ENCODE measurements at regions not wholly inside any gene's neighbourhood (a gene's known extent, or its start where the extent isn't known, plus 50 kb on each side); places are given as distances from the start of the nearest gene placed in this dataset.

GRCh38 chr7:32175099-32175498, 104.9 kb upstream of the PDE1C start:
- Histone ChIP-seq H3K27me3 (ENCODE audit: control insufficient read depth, insufficient read depth, low read length) (no peaks in the 10 kb centered on the region), H3K4me3 (ENCODE audit: low read depth, low read length) (no peak overlapping the region), H3K27ac (ENCODE audit: low read depth, low read length) (no peak overlapping the region), H3K9me3 (ENCODE audit: control insufficient read depth, insufficient read depth, low read length) (peaks cover 6% of the 10 kb centered on the region; the same call in 1 of the 2 replicates)
- CTCF ChIA-PET = no interaction called here
- TF ChIP-seq CTCF (IDR thresholded peaks at IDR 0.05; ENCODE audit: low read depth, low read length) = no peak
- POLR2A ChIA-PET = no interaction called here
- no peak for DNase-seq (ENCODE audit: low read depth, low spot score)

GRCh38 chr7:32171248-32171647, 101.0 kb upstream of the PDE1C start:
- Histone ChIP-seq H3K4me3 (ENCODE audit: low read depth, low read length) (no peak overlapping the region), H3K27me3 (ENCODE audit: control insufficient read depth, insufficient read depth, low read length) (no peaks in the 10 kb centered on the region), H3K27ac (ENCODE audit: low read depth, low read length) (no peak overlapping the region), H3K9me3 (ENCODE audit: control insufficient read depth, insufficient read depth, low read length) (peaks cover 6% of the 10 kb centered on the region; the same call in 1 of the 2 replicates)
- no peak for DNase-seq (ENCODE audit: low read depth, low spot score)
- CTCF ChIA-PET = no interaction called here
- POLR2A ChIA-PET = no interaction called here
- no peak for TF ChIP-seq CTCF (IDR thresholded peaks at IDR 0.05; ENCODE audit: low read depth, low read length)

GRCh38 chr7:32170838-32171237, 100.6 kb upstream of the PDE1C start:
- no peak for TF ChIP-seq CTCF (IDR thresholded peaks at IDR 0.05; ENCODE audit: low read depth, low read length)
- Histone ChIP-seq H3K4me3 (ENCODE audit: low read depth, low read length) (no peak overlapping the region), H3K27me3 (ENCODE audit: control insufficient read depth, insufficient read depth, low read length) (no peaks in the 10 kb centered on the region), H3K27ac (ENCODE audit: low read depth, low read length) (no peak overlapping the region), H3K9me3 (ENCODE audit: control insufficient read depth, insufficient read depth, low read length) (peaks cover 6% of the 10 kb centered on the region; the same call in 1 of the 2 replicates)
- ChIA-PET CTCF (no interaction called here), POLR2A (no interaction called here)
- no peak for DNase-seq (ENCODE audit: low read depth, low spot score)

DNA sequence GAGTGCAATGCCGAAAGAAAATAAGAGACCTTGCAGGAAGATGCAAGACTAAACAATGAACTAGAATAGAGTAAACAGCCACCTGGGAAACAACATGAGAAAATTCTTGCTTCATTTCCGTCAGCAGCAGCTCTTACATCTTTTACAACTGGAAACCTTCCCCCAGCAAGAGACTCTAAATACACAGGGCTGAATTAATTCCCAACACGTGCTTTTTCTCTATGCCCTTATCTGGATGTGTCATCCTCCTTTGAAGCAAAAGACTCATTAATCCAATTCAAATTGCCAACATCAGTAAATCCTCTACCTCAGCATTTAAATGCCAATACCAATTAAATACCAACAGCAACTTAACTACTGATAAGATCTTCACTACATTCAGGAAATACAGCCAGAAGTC, 99.0 kb upstream of the PDE1C start:
- ChIA-PET POLR2A (no interaction called here), CTCF (no interaction called here)
- DNase-seq (ENCODE audit: low read depth, low spot score) = no peak
- TF ChIP-seq CTCF (IDR thresholded peaks at IDR 0.05; ENCODE audit: low read depth, low read length) = no peak
- Histone ChIP-seq H3K27ac (ENCODE audit: low read depth, low read length) (no peak overlapping the region), H3K4me3 (ENCODE audit: low read depth, low read length) (no peak overlapping the region), H3K27me3 (ENCODE audit: control insufficient read depth, insufficient read depth, low read length) (no peaks in the 10 kb centered on the region), H3K9me3 (ENCODE audit: control insufficient read depth, insufficient read depth, low read length) (peaks cover 3% of the 10 kb centered on the region; the same call in 1 of the 2 replicates)

DNA sequence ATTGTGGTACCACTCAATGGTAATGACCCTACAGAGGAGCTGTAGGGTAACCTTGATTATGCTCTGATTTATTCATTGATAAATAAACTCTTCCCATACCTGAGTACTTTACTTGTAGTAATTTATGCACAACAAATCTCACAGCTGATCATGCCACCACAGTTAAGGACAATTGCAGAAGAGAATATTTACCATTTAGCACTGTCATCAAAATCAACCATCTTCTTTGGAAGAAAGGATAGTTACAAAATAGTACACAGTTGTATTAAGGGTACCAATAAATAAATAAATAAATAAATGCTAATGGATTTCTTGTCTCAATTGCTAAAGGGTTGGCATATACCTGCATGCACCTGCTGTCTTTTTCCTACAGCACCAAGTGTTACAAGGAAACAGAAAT, 97.6 kb upstream of the PDE1C start:
- H3K9me3 ChIP-seq (ENCODE audit: control insufficient read depth, insufficient read depth, low read length) = no peaks in the 10 kb centered on the region; the same call in 1 of the 2 replicates
- H3K27me3 ChIP-seq (ENCODE audit: control insufficient read depth, insufficient read depth, low read length) = no peaks in the 10 kb centered on the region
- POLR2A ChIA-PET = no interaction called here
- CTCF ChIA-PET = interaction anchor here (0.6 kb wide), 1 partner anchor 36 kb away, joined by 3 read pairs; no protein-coding TSS in a partner anchor
- no peak for TF ChIP-seq CTCF (IDR thresholded peaks at IDR 0.05; ENCODE audit: low read depth, low read length)
- no peak overlapping the region for H3K4me3 ChIP-seq (ENCODE audit: low read depth, low read length)
- no peak overlapping the region for H3K27ac ChIP-seq (ENCODE audit: low read depth, low read length)
- no peak for DNase-seq (ENCODE audit: low read depth, low spot score)
